ENCODE measurements at regions not wholly inside any gene's neighbourhood (a gene's known extent, or its start where the extent isn't known, plus 50 kb on each side); places are given as distances from the start of the nearest gene placed in this dataset.
"Not testable (repeated sequence)": the region's sequence is repeated elsewhere in the genome, so short reads cannot be mapped to it uniquely, and the experiment has no call there.

DNA sequence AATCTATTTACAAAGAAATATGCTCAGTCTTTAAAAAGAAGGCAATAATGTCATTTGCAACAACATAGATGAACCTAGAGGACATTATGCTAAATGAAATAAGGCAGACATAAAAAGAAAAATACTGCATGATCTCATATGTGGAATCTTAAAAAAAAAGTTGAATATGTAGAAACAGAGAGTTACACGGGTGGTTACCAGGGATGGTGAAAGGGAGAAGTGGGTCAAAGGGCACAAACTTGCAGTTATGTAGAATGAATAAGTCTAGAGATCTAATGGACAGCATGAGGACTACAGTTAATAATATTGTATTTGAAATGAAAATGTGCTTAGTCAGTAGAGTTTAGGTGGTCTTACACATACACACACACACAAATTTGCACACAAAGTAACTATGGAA is 88.2 kb upstream of the CCDC71L start:
- DNase-seq (ENCODE audit: low read depth): no peak

- DNase-seq (ENCODE audit: low read depth): no peak
These were observed 89.8 kb upstream of the CCDC71L start for GRCh38 chr7:106750773-106751172.

GRCh38 chr7:106752367-106752766 is 91.4 kb upstream of the CCDC71L start:
- DNase-seq (ENCODE audit: low read depth): no peak

DNA sequence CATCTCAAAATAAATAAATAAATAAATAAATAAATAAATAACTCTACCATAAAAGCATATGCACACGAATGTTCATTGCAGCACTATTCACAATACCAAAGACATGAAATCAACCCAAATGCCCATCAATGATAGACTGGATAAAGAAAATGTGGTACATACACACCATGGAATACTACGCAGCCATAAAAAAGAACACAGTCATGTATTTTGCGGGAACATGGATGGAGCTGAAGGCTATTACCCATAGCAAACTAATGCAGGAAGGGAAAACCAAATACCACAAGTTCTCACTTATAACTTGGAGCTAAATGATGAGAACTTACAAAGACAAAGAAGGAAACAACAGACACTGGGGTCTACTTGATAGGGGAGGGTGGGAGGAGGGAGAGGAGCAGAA is 94.1 kb upstream of the CCDC71L start:
- DNase-seq (ENCODE audit: low read depth): not testable (repeated sequence)

DNA sequence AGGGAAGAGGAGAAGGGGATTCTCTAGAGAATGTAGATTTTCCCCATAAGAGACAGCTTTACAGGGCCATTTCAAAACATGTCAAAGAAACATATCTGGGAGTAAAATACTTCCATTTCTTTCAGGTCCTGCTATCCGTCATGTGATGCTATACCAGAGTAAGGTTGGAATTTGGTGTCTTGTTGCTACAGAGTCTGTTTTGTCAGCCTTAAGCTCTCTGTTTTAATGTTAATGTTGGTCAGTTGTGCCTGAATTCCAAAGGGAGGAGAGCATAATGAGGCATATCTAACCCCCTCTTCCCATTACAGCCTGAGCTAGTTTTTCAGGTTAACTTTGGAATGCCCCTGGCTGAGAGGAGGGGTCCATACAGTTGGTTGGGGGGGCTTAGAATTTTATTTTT is 94.7 kb upstream of the CCDC71L start:
- no peak for DNase-seq (ENCODE audit: low read depth)

DNA sequence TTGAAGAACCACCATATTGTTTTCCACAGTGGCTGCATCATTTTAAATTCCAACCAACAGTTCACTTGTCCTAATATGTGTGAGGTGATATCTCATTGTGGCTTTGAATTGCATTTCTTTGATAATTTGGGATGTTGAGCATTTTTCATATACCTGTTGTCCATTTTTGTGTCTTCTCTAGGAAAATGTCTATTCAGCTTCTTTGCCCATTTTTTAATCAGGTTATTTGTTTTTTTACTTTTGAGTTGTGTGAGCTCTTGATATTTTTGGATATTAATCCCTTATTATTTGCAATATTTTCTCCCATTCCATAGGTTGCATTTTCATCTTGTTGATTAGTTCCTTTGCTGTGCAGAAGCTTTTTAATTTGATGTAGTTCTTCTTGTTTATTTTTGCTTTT is 95.1 kb upstream of the CCDC71L start:
- no peak for DNase-seq (ENCODE audit: low read depth)

- no peak for DNase-seq (ENCODE audit: low read depth)
These were observed 95.9 kb upstream of the CCDC71L start for GRCh38 chr7:106756884-106757283.

- peak; percentile 62 for DNase-seq (ENCODE audit: low read depth)
These were observed 96.9 kb upstream of the CCDC71L start for GRCh38 chr7:106757846-106758245.

- not testable (repeated sequence) for DNase-seq (ENCODE audit: low read depth)
These were observed 101.9 kb upstream of the CCDC71L start for GRCh38 chr7:106762845-106763244.

GRCh38 chr7:106763717-106764116 is 101.4 kb upstream of the PIK3CG start:
- no peak for DNase-seq (ENCODE audit: low read depth)

- peak; percentile 51 for DNase-seq (ENCODE audit: low read depth)
These were observed 99.2 kb upstream of the PIK3CG start for GRCh38 chr7:106765727-106766355.

GRCh38 chr7:106766551-106766950 is 98.5 kb upstream of the PIK3CG start:
- no peak for DNase-seq (ENCODE audit: low read depth)

DNA sequence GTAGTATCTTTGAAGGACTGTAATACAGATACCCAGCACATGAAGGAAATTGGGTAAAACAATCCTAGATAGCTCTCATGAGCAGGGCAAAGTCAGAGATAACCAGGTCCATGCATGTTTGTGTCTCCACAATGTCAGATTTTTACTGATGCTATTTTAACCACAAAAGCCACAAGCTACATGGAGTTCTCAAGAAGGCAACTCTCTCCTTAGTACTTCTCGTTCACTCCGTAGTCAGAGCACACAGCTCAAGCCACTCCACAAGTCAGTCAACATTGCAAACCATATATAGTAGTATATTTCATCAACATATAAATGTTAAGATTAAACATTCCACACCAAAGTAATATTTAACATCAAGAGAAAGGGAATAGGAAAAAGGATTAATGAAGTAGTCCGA is 98.0 kb upstream of the PIK3CG start:
- DNase-seq (ENCODE audit: low read depth): peak; percentile 54

DNA sequence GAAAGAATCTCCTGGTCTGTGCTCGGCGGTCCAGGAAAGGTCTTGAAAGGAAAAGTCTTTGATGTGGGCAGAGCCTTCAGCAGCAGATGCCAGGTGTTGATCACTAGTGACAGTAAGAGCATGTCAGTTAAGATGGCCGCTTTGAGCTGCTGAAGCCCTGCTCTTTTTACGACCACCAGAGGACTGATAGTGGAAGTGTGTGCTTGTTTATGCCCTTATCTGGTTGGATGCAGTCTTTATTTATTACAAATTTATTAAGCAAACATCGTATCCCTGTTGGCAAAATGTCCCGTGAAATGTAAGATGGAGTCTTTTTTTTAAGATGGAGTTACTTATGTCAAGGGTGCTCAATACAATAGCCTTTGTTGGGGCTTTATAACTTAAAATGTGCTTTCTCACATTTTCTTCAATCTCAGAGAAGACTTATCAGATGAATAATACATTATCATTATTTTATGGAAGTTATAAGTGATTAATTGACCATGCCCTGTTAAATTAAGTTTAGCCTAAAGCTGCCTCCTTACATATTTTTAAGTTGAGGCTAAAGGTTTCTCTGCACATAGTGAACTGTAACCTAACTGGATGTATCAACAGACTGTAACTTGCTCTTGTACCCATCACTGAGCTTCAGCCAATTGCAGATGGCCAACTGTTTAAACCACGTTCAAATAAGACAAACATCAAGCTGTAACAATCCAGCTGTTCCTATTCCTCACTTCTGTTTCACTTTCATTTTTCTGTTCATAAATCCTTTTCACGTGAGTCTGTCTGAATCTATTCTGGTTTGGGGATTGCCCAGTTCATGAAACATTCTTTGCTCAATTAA is 97.4 kb upstream of the PIK3CG start:
- peak; percentile 71 for DNase-seq (ENCODE audit: low read depth)

- peak; percentile 73 for DNase-seq (ENCODE audit: low read depth)
These were observed 96.7 kb upstream of the PIK3CG start for GRCh38 chr7:106768324-106768751.

DNA sequence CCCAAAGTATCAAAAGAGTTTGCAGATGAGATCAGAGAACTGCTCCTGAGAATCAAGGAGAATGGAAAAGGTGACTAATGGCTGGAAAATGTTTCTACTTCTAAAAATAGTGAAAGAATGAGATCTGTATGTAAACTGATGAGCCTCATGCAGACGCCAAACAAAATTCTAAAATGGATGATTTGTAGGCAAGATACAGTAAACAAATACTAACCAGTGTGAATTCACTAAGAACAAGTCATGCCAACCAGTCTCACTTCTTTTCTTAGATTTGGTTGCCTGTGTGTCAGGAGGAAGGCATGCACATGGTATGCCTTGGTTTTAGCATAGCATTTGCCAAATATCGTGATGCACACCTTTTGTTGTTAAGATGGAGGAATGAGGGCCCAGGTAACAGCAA is 94.9 kb upstream of the PIK3CG start:
- peak; percentile 86 for DNase-seq (ENCODE audit: low read depth)

DNA sequence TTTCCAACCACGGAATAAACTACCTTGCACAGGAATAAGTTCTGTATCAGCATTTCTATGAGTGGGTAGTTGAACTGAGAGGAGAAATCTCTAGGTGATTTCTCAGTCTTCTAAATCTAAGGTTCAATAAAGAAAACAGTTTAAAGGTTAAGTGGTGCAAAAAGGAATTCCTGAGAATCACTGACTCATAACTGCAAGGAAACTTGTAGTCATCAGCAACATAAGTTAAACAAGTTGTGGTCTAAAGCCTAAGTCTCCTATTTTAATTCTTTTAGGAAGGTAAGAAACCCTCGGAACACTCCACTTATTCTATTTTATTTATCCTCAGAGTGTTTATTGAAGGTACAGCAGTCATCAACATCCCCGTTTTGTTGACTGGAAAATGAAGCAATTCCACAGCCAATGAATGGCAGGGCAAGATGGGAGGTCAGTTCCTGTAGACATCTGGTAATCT is 92.4 kb upstream of the PIK3CG start:
- DNase-seq (ENCODE audit: low read depth): peak; percentile 69

- peak; percentile 33 for DNase-seq (ENCODE audit: low read depth)
These were observed 91.9 kb upstream of the PIK3CG start for GRCh38 chr7:106773228-106773627.

GRCh38 chr7:106773721-106774120 is 91.4 kb upstream of the PIK3CG start:
- DNase-seq (ENCODE audit: low read depth): no peak

- DNase-seq (ENCODE audit: low read depth): no peak
These were observed 90.8 kb upstream of the PIK3CG start for GRCh38 chr7:106774213-106774767.

- DNase-seq (ENCODE audit: low read depth): peak; percentile 92
These were observed 90.1 kb upstream of the PIK3CG start for GRCh38 chr7:106774768-106775551.

DNA sequence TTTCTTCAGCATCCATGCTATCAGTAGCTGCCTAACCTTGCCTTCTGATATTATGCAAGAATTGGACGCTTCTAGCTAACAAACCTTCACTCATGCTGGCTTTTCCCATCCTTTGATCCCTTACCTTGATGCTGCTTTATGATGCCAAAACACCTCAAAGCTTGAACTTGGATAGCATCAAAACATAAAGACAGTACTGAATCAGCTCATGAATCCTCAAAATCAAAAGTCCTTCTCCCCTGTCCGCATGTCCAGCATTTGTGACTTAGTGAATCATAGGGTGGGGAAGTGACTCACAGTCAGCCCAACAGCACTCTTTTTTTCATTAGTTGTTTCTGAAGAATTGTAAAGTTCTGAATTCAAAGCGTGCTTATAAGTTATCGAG is 89.5 kb upstream of the PIK3CG start:
- peak; percentile 85 for DNase-seq (ENCODE audit: low read depth)

Measured in RPMI7951 (cell line).